H9 (cell line): ENCODE measurements at regions not wholly inside any gene's neighbourhood (a gene's known extent, or its start where the extent isn't known, plus 50 kb on each side); places are given as distances from the start of the nearest gene placed in this dataset.
"Not testable (repeated sequence)": the region's sequence is repeated elsewhere in the genome, so short reads cannot be mapped to it uniquely, and the experiment has no call there.

Experiments used
- DNase-seq: peaks from one replicate; pipeline ENCODE4 v3.0.0-alpha.2; 2017
- H2AFZ ChIP-seq: one replicate; pipeline ENCODE4 v1.6.1; 2013; ENCODE audit warnings: mild to moderate bottlenecking, low read length, control low read depth, moderate library complexity
- H2AK5ac ChIP-seq: 2 replicates; pipeline ENCODE4 v1.6.1; 2013; ENCODE audit warnings: low read length, control low read depth, mixed read lengths; ENCODE audit not compliant: insufficient read length
- H2BK120ac ChIP-seq: one replicate; pipeline ENCODE4 v1.6.1; 2013; ENCODE audit warnings: low read depth, mild to moderate bottlenecking, low read length, control low read depth, inconsistent platforms; ENCODE audit not compliant: poor library complexity, severe bottlenecking
- H2BK12ac ChIP-seq: 2 replicates; pipeline ENCODE4 v1.6.1; 2013; ENCODE audit warnings: low read length, control low read depth, mixed read lengths, low read depth; ENCODE audit not compliant: insufficient read length
- H2BK15ac ChIP-seq: 2 replicates; pipeline ENCODE4 v1.6.1; 2013; ENCODE audit warnings: low read depth, low read length, control low read depth
- H2BK20ac ChIP-seq: one replicate; pipeline ENCODE4 v1.6.1; 2013; ENCODE audit warnings: low read depth, mild to moderate bottlenecking, low read length, control low read depth, inconsistent platforms; ENCODE audit not compliant: poor library complexity, severe bottlenecking
- H2BK5ac ChIP-seq: 2 replicates; pipeline ENCODE4 v1.6.1; 2013; ENCODE audit warnings: low read length, control low read depth, mixed read lengths; ENCODE audit not compliant: insufficient read length
- H3K14ac ChIP-seq: 2 replicates; pipeline ENCODE4 v1.6.1; 2013; ENCODE audit warnings: low read length, control low read depth; ENCODE audit not compliant: insufficient read depth
- H3K18ac ChIP-seq: 2 replicates; pipeline ENCODE4 v1.6.1; 2013; ENCODE audit warnings: low read depth, mild to moderate bottlenecking, mixed read lengths, low read length, control low read depth; ENCODE audit not compliant: insufficient read length
- H3K23ac ChIP-seq: 2 replicates; pipeline ENCODE4 v1.6.1; 2013; ENCODE audit warnings: low read length, control low read depth, mixed read lengths, low read depth; ENCODE audit not compliant: insufficient read length
- H3K23me2 ChIP-seq: 2 replicates; pipeline ENCODE4 v1.6.1; 2013; ENCODE audit warnings: low read depth, mild to moderate bottlenecking, mixed read lengths, low read length, control low read depth; ENCODE audit not compliant: insufficient read length, poor library complexity, severe bottlenecking
- H3K27ac ChIP-seq: 2 replicates; pipeline ENCODE4 v1.5.1; 2013; ENCODE audit warnings: low read length, control low read depth, mixed read lengths, low read depth; ENCODE audit not compliant: insufficient read length
- H3K27me3 ChIP-seq: 2 replicates; pipeline ENCODE4 v1.6.1; 2013; ENCODE audit warnings: low read length, control low read depth, inconsistent platforms; ENCODE audit not compliant: insufficient read depth
- H3K4ac ChIP-seq: 2 replicates; pipeline ENCODE4 v1.6.1; 2013; ENCODE audit warnings: low read depth, mild to moderate bottlenecking, control low read depth, inconsistent platforms, low read length, moderate library complexity
- H3K4me1 ChIP-seq: 2 replicates; pipeline ENCODE4 v1.6.1; 2013; ENCODE audit warnings: low read length, control low read depth, inconsistent platforms; ENCODE audit not compliant: insufficient read depth
- H3K4me2 ChIP-seq: 2 replicates; pipeline ENCODE4 v1.6.1; 2013; ENCODE audit warnings: low read length, control low read depth, mixed read lengths; ENCODE audit not compliant: insufficient read length, insufficient read depth
- H3K56ac ChIP-seq: 2 replicates; pipeline ENCODE4 v1.6.1; 2013; ENCODE audit warnings: low read depth, mild to moderate bottlenecking, mixed read lengths, low read length, control low read depth; ENCODE audit not compliant: insufficient read length
- H3K79me1 ChIP-seq: 2 replicates; pipeline ENCODE4 v1.6.1; 2013; ENCODE audit warnings: low read depth, mild to moderate bottlenecking, moderate library complexity, low read length, control low read depth, inconsistent platforms; ENCODE audit not compliant: insufficient read depth, poor library complexity, severe bottlenecking
- H3K79me2 ChIP-seq: 2 replicates; pipeline ENCODE4 v1.6.1; 2013; ENCODE audit warnings: low read length, control low read depth, inconsistent platforms; ENCODE audit not compliant: insufficient read depth
- H3K9ac ChIP-seq: 2 replicates; pipeline ENCODE4 v1.6.1; 2013; ENCODE audit warnings: low read length, control low read depth, mixed read lengths; ENCODE audit not compliant: insufficient read length; ENCODE audit errors: extremely low read depth
- H3K9me3 ChIP-seq: one replicate; pipeline ENCODE4 v1.6.1; 2013; ENCODE audit warnings: low read depth, low read length, inconsistent platforms; ENCODE audit not compliant: control insufficient read depth
- H3T11ph ChIP-seq: one replicate; pipeline ENCODE4 v1.6.1; 2013; ENCODE audit warnings: mild to moderate bottlenecking, low read length, control low read depth, inconsistent platforms
- H4K20me1 ChIP-seq: one replicate; pipeline ENCODE4 v1.6.1; 2013; ENCODE audit not compliant: control insufficient read depth, insufficient read length, insufficient read depth
- H4K5ac ChIP-seq: 2 replicates; pipeline ENCODE4 v1.6.1; 2013; ENCODE audit warnings: low read depth, mild to moderate bottlenecking, mixed read lengths, low read length, control low read depth; ENCODE audit not compliant: insufficient read length
- H4K8ac ChIP-seq: replicated peaks from 2 replicates; pipeline ENCODE4 v1.6.1; 2013; ENCODE audit warnings: low read length, control low read depth, mixed read lengths, low read depth; ENCODE audit not compliant: insufficient read length
- H4K91ac ChIP-seq: 2 replicates; pipeline ENCODE4 v1.6.1; 2013; ENCODE audit warnings: low read depth, mild to moderate bottlenecking, moderate library complexity, mixed read lengths, low read length, control low read depth; ENCODE audit not compliant: insufficient read length
- H3K27ac Mint-ChIP-seq, 3 experiments: 2 replicates in 2 of 3; 3 replicates in 1 of 3; pipeline ENCODE4 v1.8.0; 2020 to 2021; ENCODE audit warnings: mixed read lengths in 3 of 3, mild to moderate bottlenecking in 1 of 3, moderate library complexity in 1 of 3
- H3K27me3 Mint-ChIP-seq: 2 replicates; pipeline ENCODE4 v1.8.0; 2021; ENCODE audit warnings: low read depth, mild to moderate bottlenecking, moderate library complexity, mixed read lengths
- H3K36me3 Mint-ChIP-seq, 3 experiments: 2 replicates in 2 of 3; 3 replicates in 1 of 3; pipeline ENCODE4 v1.8.0; 2020 to 2021; ENCODE audit warnings: low read depth in 3 of 3, mixed read lengths in 3 of 3; ENCODE audit not compliant: insufficient read depth in 1 of 3
- H3K4me1 Mint-ChIP-seq, 2 experiments: 2 replicates each; pipeline ENCODE4 v1.8.0; 2020; ENCODE audit warnings: mixed read lengths in 2 of 2
- H3K4me3 Mint-ChIP-seq, 2 experiments: 2 replicates in 1 of 2; 3 replicates in 1 of 2; pipeline ENCODE4 v1.8.0; 2020 to 2021; ENCODE audit warnings: mild to moderate bottlenecking in 2 of 2, mixed read lengths in 2 of 2, moderate library complexity in 1 of 2
- H3K9me3 Mint-ChIP-seq, 2 experiments: 2 replicates in 1 of 2; 3 replicates in 1 of 2; pipeline ENCODE4 v1.8.0; 2020; ENCODE audit warnings: mild to moderate bottlenecking in 2 of 2, mixed read lengths in 2 of 2, moderate library complexity in 1 of 2
- WGBS: extraction: QIAGEN DNeasy Blood & Tissue Kit; methylation state at CpG from one replicate; pipeline ENCODE4 v1.1.7; 2013; ENCODE audit warnings: missing lambda C conversion rate, low lambda C conversion rate, mixed read lengths; ENCODE audit not compliant: insufficient read length; ENCODE audit errors: extremely low coverage; 5-methylcytosine and 5-hydroxymethylcytosine counted together
- TF ChIP-seq, protein P1 (sequence below): fragments of 200-600 bp; sonication (generic); conservative IDR thresholded peaks from 3 replicates; pipeline ENCODE4 v1.8.0; 2021; ENCODE audit warnings: antibody characterized with exemption, mild to moderate bottlenecking

DNA sequence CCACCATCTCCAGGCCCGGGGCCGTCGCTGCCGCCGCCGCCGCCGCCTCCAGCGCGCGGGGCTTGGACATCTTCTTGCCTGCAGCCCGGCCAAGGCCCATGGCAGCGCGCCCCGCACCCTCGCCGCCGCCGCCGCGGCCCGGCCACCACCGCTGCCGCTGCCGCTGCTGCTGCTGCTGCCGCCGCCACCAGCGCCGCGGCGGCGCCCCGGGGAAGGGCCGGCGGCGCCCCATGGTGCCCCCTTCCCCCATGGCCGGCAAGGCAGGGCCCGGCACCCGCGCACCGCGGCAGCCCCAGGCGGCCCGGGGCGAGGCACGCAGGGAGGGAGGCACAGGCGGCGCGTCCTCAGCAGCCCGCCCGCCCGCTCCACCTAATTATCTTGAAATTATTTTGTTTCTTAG is 3057.4 kb downstream of the RPIA start:
- no peak overlapping the region for H3K27ac ChIP-seq
- no peaks in the 10 kb centered on the region for H3K79me1 ChIP-seq
- H2BK120ac ChIP-seq, result no peak overlapping the region
- no peak overlapping the region for H2AFZ ChIP-seq
- no peak overlapping the region for H2BK20ac ChIP-seq
- H4K5ac ChIP-seq, result no peak overlapping the region
- no peak overlapping the region for H3K9ac ChIP-seq
- H3K4me2 ChIP-seq, result no peak overlapping the region
- TF ChIP-seq, protein P1, sequence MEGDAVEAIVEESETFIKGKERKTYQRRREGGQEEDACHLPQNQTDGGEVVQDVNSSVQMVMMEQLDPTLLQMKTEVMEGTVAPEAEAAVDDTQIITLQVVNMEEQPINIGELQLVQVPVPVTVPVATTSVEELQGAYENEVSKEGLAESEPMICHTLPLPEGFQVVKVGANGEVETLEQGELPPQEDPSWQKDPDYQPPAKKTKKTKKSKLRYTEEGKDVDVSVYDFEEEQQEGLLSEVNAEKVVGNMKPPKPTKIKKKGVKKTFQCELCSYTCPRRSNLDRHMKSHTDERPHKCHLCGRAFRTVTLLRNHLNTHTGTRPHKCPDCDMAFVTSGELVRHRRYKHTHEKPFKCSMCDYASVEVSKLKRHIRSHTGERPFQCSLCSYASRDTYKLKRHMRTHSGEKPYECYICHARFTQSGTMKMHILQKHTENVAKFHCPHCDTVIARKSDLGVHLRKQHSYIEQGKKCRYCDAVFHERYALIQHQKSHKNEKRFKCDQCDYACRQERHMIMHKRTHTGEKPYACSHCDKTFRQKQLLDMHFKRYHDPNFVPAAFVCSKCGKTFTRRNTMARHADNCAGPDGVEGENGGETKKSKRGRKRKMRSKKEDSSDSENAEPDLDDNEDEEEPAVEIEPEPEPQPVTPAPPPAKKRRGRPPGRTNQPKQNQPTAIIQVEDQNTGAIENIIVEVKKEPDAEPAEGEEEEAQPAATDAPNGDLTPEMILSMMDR, result no peak
- H3T11ph ChIP-seq, result no peak overlapping the region
- peaks cover 12 to 17% (median 13%) of the 10 kb centered on the region in 3 experiments for H3K36me3 Mint-ChIP-seq
- H4K91ac ChIP-seq, result no peak overlapping the region
- WGBS, result no CpG with 5 or more reads among the region's 52 CpGs
- no peak overlapping the region for H2AK5ac ChIP-seq
- H3K79me2 ChIP-seq, result no peaks in the 10 kb centered on the region
- no peaks in the 10 kb centered on the region for H3K9me3 ChIP-seq
- no peak overlapping the region for H2BK15ac ChIP-seq
- no peak overlapping the region for H3K14ac ChIP-seq
- peaks cover 6% of the 10 kb centered on the region in 2 experiments; a peak in 2 of 4 replicates for H3K4me1 Mint-ChIP-seq
- H4K20me1 ChIP-seq, result no peaks in the 10 kb centered on the region
- peaks cover 29 to 46% of the 10 kb centered on the region in 2 experiments for H3K9me3 Mint-ChIP-seq
- H3K23me2 ChIP-seq, result no peaks in the 10 kb centered on the region
- H3K4me1 ChIP-seq, result no peaks in the 10 kb centered on the region
- H2BK12ac ChIP-seq, result no peak overlapping the region
- H3K4ac ChIP-seq, result no peak overlapping the region
- H3K18ac ChIP-seq, result no peak overlapping the region
- no peak overlapping the region for H4K8ac ChIP-seq
- H2BK5ac ChIP-seq, result no peak overlapping the region
- H3K27me3 Mint-ChIP-seq, result no peaks in the 10 kb centered on the region; the same call in 1 of the 2 replicates
- H3K27me3 ChIP-seq, result no peaks in the 10 kb centered on the region
- H3K4me3 Mint-ChIP-seq, result no peak overlapping the region
- H3K23ac ChIP-seq, result no peak overlapping the region
- DNase-seq, result no peak
- H3K56ac ChIP-seq, result no peak overlapping the region
- H3K27ac Mint-ChIP-seq, result no peak overlapping the region

DNA sequence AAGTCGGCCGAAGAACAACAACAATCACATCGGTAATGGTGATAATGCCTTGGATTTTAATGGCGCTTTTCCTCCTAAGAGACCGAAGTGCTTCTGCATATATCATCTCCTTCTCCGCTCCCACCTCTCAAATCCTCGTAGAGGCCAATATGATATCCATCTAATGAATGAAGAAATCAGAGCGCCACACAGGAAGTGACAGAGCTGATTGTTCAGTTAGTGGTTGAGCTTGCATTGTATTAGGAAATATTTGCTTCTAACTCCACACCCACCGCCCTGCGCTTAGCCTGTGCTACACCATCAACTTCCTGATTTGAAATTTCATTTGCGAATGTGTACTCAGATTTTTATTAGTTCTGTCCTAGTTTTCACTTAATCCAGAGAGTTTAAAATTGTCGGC is 3058.2 kb downstream of the RPIA start:
- not testable (repeated sequence) for H4K8ac ChIP-seq, H3K23ac ChIP-seq, H3K56ac ChIP-seq, H3K4ac ChIP-seq, H2AK5ac ChIP-seq, DNase-seq, H3K9ac ChIP-seq, H3K4me1 Mint-ChIP-seq, H2AFZ ChIP-seq, H3K4me2 ChIP-seq, H2BK5ac ChIP-seq, H3K23me2 ChIP-seq, H4K20me1 ChIP-seq, H3T11ph ChIP-seq, H3K27ac Mint-ChIP-seq, H2BK12ac ChIP-seq, H3K79me2 ChIP-seq, H3K27me3 Mint-ChIP-seq, H3K27ac ChIP-seq, H2BK20ac ChIP-seq, H3K4me1 ChIP-seq, H2BK15ac ChIP-seq, H3K9me3 ChIP-seq, H3K18ac ChIP-seq, H3K14ac ChIP-seq, H3K4me3 Mint-ChIP-seq, H2BK120ac ChIP-seq, H3K79me1 ChIP-seq, H4K91ac ChIP-seq, H4K5ac ChIP-seq, H3K27me3 ChIP-seq
- Mint-ChIP-seq H3K9me3 (peaks cover 24 to 40% of the 10 kb centered on the region in 2 experiments), H3K36me3 (peaks cover 12 to 17% (median 13%) of the 10 kb centered on the region in 3 experiments)
- no CpG with 5 or more reads among the region's 12 CpGs for WGBS
